GM12892 (cell line): ENCODE measurements at regions not wholly inside any gene's neighbourhood (a gene's known extent, or its start where the extent isn't known, plus 50 kb on each side); places are given as distances from the start of the nearest gene placed in this dataset.

Experiments used
- POLR2A ChIP-seq: IDR thresholded peaks from 2 replicates; pipeline ENCODE4 v1.6.1; 2011; ENCODE audit warnings: low read depth, low read length, control low read depth
- POLR2AphosphoS5 ChIP-seq: IDR thresholded peaks from 2 replicates; pipeline ENCODE4 v1.6.1; 2011; ENCODE audit warnings: low read depth, low read length, control low read depth
- TAF1 ChIP-seq: IDR thresholded peaks from 2 replicates; pipeline ENCODE4 v1.6.1; 2011; ENCODE audit warnings: low read depth, mild to moderate bottlenecking, control low read depth, low read length, borderline replicate concordance

GRCh38 chr22:47769652-47770051 is 1007.2 kb downstream of the TBC1D22A start:
- TF ChIP-seq POLR2A (no peak), TAF1 (no peak), POLR2AphosphoS5 (no peak)
